PFSK-1 (cell line): ENCODE measurements at regions not wholly inside any gene's neighbourhood (a gene's known extent, or its start where the extent isn't known, plus 50 kb on each side); places are given as distances from the start of the nearest gene placed in this dataset.

Experiments
- FOXP2 ChIP-seq: optimal IDR thresholded peaks from 2 replicates; pipeline ENCODE3; 2011; ENCODE audit warnings: borderline replicate concordance, control low read depth, inconsistent platforms; ENCODE audit not compliant: insufficient read depth; ENCODE audit errors: extremely low read length, extremely low read depth
- POLR2AphosphoS5 ChIP-seq: IDR thresholded peaks from 2 replicates; pipeline ENCODE4 v1.6.1; 2012; ENCODE audit warnings: low read depth, mild to moderate bottlenecking, control low read depth, low read length, moderate library complexity
- SIN3A ChIP-seq: IDR thresholded peaks from 2 replicates; pipeline ENCODE4 v1.6.1; 2012; ENCODE audit warnings: mild to moderate bottlenecking, low read length, moderate library complexity, borderline replicate concordance; ENCODE audit not compliant: insufficient read depth
- TAF1 ChIP-seq: IDR thresholded peaks from 2 replicates; pipeline ENCODE4 v1.6.1; 2012; ENCODE audit warnings: low read length, control low read depth, borderline replicate concordance; ENCODE audit not compliant: insufficient read depth
- TF ChIP-seq, protein P1 (sequence below), 2 experiments: IDR thresholded peaks; 2 replicates each; pipeline versions ENCODE4 v1.6.1 to v1.8.0; 2011 to 2012; ENCODE audit warnings: low read depth in 2 of 2, low read length in 2 of 2, control low read depth in 1 of 2, inconsistent platforms in 1 of 2, mild to moderate bottlenecking in 1 of 2, moderate library complexity in 1 of 2; ENCODE audit not compliant: insufficient read depth in 1 of 2

DNA sequence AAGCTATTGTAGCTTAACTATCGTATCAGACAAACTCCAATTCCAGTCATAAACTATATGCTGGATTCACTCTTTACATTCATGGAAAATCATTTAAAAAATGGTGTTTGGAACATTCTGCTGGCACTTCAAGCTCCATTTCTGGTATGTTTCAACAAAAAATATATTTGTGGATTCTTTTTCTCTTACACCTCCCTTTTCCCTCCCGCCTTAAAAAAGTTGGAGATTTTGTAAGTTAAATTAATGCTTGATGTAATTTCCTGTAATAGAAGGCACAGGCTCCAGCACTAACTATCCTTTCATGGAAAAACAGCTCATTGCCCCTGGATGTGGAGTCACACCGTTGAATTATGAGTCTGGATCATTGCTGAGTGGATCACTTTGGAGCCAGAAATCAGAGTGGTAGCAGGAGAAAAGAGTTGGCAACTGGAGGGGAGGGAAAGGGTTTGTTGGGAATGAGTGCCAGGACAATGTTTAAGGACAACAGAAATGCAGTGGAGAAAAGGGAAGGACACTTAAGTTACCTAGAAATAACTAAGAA is 102.8 kb downstream of the ICOS start:
- TF ChIP-seq SIN3A = no peak
- TF ChIP-seq, protein P1, sequence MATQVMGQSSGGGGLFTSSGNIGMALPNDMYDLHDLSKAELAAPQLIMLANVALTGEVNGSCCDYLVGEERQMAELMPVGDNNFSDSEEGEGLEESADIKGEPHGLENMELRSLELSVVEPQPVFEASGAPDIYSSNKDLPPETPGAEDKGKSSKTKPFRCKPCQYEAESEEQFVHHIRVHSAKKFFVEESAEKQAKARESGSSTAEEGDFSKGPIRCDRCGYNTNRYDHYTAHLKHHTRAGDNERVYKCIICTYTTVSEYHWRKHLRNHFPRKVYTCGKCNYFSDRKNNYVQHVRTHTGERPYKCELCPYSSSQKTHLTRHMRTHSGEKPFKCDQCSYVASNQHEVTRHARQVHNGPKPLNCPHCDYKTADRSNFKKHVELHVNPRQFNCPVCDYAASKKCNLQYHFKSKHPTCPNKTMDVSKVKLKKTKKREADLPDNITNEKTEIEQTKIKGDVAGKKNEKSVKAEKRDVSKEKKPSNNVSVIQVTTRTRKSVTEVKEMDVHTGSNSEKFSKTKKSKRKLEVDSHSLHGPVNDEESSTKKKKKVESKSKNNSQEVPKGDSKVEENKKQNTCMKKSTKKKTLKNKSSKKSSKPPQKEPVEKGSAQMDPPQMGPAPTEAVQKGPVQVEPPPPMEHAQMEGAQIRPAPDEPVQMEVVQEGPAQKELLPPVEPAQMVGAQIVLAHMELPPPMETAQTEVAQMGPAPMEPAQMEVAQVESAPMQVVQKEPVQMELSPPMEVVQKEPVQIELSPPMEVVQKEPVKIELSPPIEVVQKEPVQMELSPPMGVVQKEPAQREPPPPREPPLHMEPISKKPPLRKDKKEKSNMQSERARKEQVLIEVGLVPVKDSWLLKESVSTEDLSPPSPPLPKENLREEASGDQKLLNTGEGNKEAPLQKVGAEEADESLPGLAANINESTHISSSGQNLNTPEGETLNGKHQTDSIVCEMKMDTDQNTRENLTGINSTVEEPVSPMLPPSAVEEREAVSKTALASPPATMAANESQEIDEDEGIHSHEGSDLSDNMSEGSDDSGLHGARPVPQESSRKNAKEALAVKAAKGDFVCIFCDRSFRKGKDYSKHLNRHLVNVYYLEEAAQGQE (IDR thresholded peaks at IDR 0.05; ENCODE audit: insufficient read depth in 1 of 2, low read depth in 2 of 2, low read length in 2 of 2) = no peak
- no peak for TF ChIP-seq FOXP2

DNA sequence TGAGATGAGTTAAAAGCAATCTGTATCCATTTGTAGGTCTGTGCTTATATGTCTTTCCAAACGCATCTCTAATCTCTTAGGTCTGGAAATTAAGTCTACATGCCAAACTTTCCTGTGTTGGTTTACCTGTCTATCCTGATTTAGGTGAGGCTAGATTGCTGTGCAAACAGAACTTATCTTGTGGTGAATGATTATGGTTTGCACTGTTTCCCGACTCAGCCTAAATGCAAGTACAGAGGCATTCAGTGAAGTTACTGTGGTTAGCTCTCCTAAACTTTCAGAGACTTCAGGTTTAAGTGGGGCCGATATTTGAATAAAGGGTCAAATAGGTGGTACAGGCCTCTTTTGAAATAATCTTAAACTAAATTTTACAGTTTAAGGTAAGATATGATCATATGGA is 103.5 kb downstream of the ICOS start:
- TF ChIP-seq POLR2AphosphoS5 (no peak), TAF1 (no peak)
- TF ChIP-seq, protein P1 (IDR thresholded peaks at IDR 0.05; ENCODE audit: insufficient read depth in 1 of 2, low read depth in 2 of 2, low read length in 2 of 2) = no peak

DNA sequence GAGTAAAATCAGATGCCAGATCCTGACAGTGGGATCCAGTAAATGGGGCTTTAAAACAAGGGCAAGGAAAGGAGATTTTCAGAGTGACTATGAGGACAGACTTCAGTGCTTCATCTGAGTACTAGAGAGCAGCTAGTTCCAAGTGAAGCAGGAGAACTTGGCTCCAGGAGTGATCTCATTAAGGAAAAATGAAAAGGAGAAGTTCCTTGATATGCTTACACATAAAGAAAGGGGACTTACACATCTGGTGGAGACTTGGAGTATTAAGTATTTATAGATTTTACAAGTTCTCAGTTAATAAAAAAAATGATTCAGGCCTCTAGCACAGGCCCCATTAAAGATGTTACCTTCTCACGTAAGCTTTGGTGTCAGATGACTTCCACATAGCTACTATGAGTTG is 105.8 kb downstream of the ICOS start:
- TF ChIP-seq FOXP2 (no peak), TAF1 (no peak), POLR2AphosphoS5 (no peak), SIN3A (no peak)
- TF ChIP-seq, protein P1 (IDR thresholded peaks at IDR 0.05; ENCODE audit: insufficient read depth in 1 of 2, low read depth in 2 of 2, low read length in 2 of 2) = no peak

DNA sequence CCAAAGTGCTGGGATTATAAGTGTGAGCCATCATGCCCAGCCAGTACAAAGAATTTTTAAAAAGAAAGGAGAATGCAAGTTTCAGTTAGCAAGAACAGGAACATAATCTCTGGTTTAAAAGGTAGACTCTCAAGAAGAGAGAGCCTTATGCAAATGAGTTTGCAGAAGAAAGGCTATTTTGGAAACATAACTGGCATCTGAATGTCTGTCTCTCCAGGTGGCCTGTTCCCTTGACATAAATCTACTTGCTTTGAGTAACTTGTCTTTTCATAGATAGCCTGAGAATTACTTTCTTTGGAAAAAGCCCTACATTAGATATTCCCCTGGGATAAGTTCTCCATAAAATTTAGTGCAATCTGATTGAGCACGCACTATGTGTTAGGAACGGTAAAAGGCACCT is 109.6 kb downstream of the ICOS start:
- TF ChIP-seq FOXP2 (no peak), SIN3A (no peak), TAF1 (no peak), POLR2AphosphoS5 (no peak)
- TF ChIP-seq, protein P1 (IDR thresholded peaks at IDR 0.05; ENCODE audit: insufficient read depth in 1 of 2, low read depth in 2 of 2, low read length in 2 of 2) = no peak

DNA sequence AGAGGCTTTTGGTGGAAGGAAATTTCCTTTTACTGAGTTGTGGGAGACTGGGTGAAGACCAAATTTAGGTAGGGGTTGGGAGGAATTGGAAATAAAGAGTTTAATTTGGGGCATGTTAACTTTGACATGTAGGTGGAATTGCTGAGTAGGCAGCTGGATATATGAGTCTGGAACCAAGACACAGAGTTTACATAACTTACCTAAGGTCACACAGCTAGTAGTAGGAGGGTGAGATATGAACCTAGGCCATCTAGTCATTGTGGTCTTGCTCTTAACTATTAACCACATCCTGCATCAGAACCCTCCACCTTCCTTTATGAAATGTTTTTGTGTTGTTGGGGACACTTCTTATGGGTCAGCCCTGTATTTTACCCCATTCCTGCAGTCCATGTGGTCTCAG is 113.1 kb downstream of the ICOS start:
- TF ChIP-seq POLR2AphosphoS5 (no peak), TAF1 (no peak), SIN3A (no peak), FOXP2 (no peak)
- TF ChIP-seq, protein P1 (IDR thresholded peaks at IDR 0.05; ENCODE audit: insufficient read depth in 1 of 2, low read depth in 2 of 2, low read length in 2 of 2) = no peak
